ENCODE measurements at regions not wholly inside any gene's neighbourhood (a gene's known extent, or its start where the extent isn't known, plus 50 kb on each side); places are given as distances from the start of the nearest gene placed in this dataset.

DNA sequence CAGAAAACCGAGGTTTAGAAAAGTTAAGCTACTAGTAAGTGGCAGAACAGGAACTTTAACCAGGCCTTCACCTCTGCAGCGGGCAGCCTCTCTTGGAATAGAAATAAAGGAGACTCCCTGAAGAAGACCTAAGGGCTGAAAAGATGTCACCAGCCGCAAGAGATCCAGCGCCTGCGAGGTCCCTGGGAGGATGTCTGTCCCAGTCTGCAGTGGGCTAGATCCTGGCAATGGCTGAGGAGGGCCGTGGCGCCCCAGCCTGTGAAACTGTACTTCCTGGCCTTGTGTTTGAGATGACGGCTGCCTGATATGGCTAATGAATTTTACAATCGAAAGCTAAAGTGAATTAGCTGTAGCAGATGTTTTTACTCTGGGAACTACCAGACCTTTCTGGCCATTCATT, 300.6 kb upstream of the SALL3 start:
- DNase-seq, result no peak
- H3K27me3 ChIP-seq, result no peaks in the 10 kb centered on the region
- H3K36me3 ChIP-seq, result no peaks in the 10 kb centered on the region
- no peaks in the 10 kb centered on the region for H3K9me3 ChIP-seq
- H3K4me1 ChIP-seq, result no peaks in the 10 kb centered on the region
- intact Hi-C loops (cut with DNase I; ENCODE audit: low total_unique reads), result no loop called here
- H3K4me3 ChIP-seq, result no peak overlapping the region
- no peak for TF ChIP-seq POLR2A (IDR thresholded peaks at IDR 0.05)
- no peak for TF ChIP-seq EP300 (IDR thresholded peaks at IDR 0.05; ENCODE audit: low read depth)
- TF ChIP-seq, protein P1, sequence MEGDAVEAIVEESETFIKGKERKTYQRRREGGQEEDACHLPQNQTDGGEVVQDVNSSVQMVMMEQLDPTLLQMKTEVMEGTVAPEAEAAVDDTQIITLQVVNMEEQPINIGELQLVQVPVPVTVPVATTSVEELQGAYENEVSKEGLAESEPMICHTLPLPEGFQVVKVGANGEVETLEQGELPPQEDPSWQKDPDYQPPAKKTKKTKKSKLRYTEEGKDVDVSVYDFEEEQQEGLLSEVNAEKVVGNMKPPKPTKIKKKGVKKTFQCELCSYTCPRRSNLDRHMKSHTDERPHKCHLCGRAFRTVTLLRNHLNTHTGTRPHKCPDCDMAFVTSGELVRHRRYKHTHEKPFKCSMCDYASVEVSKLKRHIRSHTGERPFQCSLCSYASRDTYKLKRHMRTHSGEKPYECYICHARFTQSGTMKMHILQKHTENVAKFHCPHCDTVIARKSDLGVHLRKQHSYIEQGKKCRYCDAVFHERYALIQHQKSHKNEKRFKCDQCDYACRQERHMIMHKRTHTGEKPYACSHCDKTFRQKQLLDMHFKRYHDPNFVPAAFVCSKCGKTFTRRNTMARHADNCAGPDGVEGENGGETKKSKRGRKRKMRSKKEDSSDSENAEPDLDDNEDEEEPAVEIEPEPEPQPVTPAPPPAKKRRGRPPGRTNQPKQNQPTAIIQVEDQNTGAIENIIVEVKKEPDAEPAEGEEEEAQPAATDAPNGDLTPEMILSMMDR (IDR thresholded peaks at IDR 0.05), result no peak
- in situ Hi-C loops (cut with MboI; ENCODE audit: low pct_ligation_motif_present in 1 of 4, low pct_unique_long_range_greater_than_20kb in 1 of 4, low sequenced_read_pairs in 3 of 4), result no loop called here
- H3K27ac ChIP-seq, result no peak overlapping the region
- WGBS, 2 donors (ENCODE audit: low coverage in 1 of 2), result 68 to 78% methylated on average over 6 to 9 of the region's 9 CpGs

DNA sequence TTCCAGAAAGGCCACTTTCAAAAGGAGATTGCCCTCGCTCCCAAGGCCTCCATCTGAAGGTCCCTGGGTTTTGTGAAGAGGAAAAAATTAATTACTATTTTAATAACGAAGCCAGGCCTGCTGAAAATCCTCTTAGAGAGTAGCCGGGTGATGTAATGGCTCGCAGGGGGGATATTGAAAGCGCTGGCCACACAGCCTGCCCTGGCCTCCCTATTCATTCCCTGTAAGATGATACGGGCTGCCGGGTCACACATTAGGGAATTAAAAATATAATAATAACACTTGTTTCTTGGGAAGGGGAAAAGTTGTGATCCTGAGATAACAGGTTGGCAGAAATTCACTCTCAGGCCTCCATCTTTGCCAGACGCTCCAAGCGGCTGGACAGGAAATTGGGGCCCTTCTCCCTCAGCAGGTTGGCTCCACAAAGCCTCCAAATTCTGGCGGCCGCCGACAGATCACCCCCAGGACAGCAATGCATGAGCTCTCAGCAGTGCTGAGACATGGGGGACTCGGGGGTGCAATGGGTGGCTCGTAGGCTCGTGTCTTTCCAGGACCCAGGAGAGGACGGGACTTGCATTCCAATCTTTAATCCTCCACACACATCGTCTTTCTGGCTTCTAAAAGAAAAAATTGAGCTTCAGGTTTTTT, 299.9 kb upstream of the SALL3 start:
- Histone ChIP-seq H3K4me3 (no peak overlapping the region), H3K9me3 (no peaks in the 10 kb centered on the region), H3K27ac (no peak overlapping the region), H3K4me1 (no peaks in the 10 kb centered on the region), H3K27me3 (no peaks in the 10 kb centered on the region), H3K36me3 (no peaks in the 10 kb centered on the region)
- intact Hi-C loops (cut with DNase I; ENCODE audit: low total_unique reads), result no loop called here
- in situ Hi-C loops (cut with MboI; ENCODE audit: low pct_ligation_motif_present in 1 of 4, low pct_unique_long_range_greater_than_20kb in 1 of 4, low sequenced_read_pairs in 3 of 4), result no loop called here
- no peak for DNase-seq
- 69 to 81% methylated on average over 6 to 17 of the region's 17 CpGs for WGBS, 2 donors (ENCODE audit: low coverage in 1 of 2)
- TF ChIP-seq POLR2A (IDR thresholded peaks at IDR 0.05), result no peak
- TF ChIP-seq EP300 (IDR thresholded peaks at IDR 0.05; ENCODE audit: low read depth), result no peak
- TF ChIP-seq POLR2AphosphoS5 (IDR thresholded peaks at IDR 0.05), result no peak
- TF ChIP-seq, protein P1 (IDR thresholded peaks at IDR 0.05), result no peak

GRCh38 chr18:78681396-78681795, 298.2 kb upstream of the SALL3 start:
- TF ChIP-seq EP300 (IDR thresholded peaks at IDR 0.05; ENCODE audit: low read depth) (no peak), POLR2AphosphoS5 (IDR thresholded peaks at IDR 0.05) (no peak), POLR2A (IDR thresholded peaks at IDR 0.05) (no peak)
- TF ChIP-seq, protein P1 (IDR thresholded peaks at IDR 0.05), result no peak
- intact Hi-C loops (cut with DNase I; ENCODE audit: low total_unique reads), result no loop called here
- Histone ChIP-seq H3K36me3 (no peaks in the 10 kb centered on the region), H3K4me1 (no peaks in the 10 kb centered on the region), H3K9me3 (no peaks in the 10 kb centered on the region), H3K27me3 (no peaks in the 10 kb centered on the region), H3K4me3 (no peak overlapping the region), H3K27ac (no peak overlapping the region)
- 77 to 92% methylated on average over 2 to 12 of the region's 12 CpGs for WGBS, 2 donors (ENCODE audit: low coverage in 1 of 2)
- in situ Hi-C loops (cut with MboI; ENCODE audit: low pct_ligation_motif_present in 1 of 4, low pct_unique_long_range_greater_than_20kb in 1 of 4, low sequenced_read_pairs in 3 of 4), result no loop called here
- DNase-seq, result no peak

DNA sequence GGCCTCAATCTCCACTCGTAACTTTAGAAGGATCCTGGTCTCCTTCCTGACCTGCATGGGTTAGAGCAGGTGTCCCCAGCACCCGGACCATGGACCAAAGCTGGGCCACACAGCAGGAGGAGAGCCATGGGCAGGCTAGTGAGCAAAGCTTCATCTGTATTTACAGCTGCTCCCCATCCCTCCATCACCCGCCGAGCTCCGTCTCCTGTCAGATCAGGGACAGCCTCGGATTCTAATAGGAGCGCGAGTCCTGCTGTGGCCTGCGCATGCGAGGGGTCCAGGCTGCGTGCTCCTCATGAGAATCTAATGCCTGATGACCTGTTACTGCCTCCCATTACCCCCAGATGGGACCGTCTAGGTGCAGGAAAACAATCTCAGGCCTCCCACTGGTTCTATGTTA, 297.7 kb upstream of the SALL3 start:
- no peak for TF ChIP-seq POLR2A (IDR thresholded peaks at IDR 0.05)
- no peak for TF ChIP-seq POLR2AphosphoS5 (IDR thresholded peaks at IDR 0.05)
- TF ChIP-seq, protein P1 (IDR thresholded peaks at IDR 0.05), result no peak
- TF ChIP-seq EP300 (IDR thresholded peaks at IDR 0.05; ENCODE audit: low read depth), result no peak
- in situ Hi-C loops (cut with MboI; ENCODE audit: low pct_ligation_motif_present in 1 of 4, low pct_unique_long_range_greater_than_20kb in 1 of 4, low sequenced_read_pairs in 3 of 4), result no loop called here
- Histone ChIP-seq H3K9me3 (no peaks in the 10 kb centered on the region), H3K4me3 (no peak overlapping the region), H3K27ac (no peak overlapping the region), H3K36me3 (no peaks in the 10 kb centered on the region), H3K4me1 (no peaks in the 10 kb centered on the region), H3K27me3 (no peaks in the 10 kb centered on the region)
- intact Hi-C loops (cut with DNase I; ENCODE audit: low total_unique reads), result no loop called here
- no peak for DNase-seq
- 90 to 91% methylated on average over 4 to 12 of the region's 12 CpGs for WGBS, 2 donors (ENCODE audit: low coverage in 1 of 2)
